HepG2 (cell line): ENCODE measurements at regions not wholly inside any gene's neighbourhood (a gene's known extent, or its start where the extent isn't known, plus 50 kb on each side); places are given as distances from the start of the nearest gene placed in this dataset.

ENCODE experiments used
- BCL6 ChIP-seq: IDR thresholded peaks from 2 replicates; pipeline ENCODE4 v1.6.1; 2016; ENCODE audit warnings: missing genetic modification reagents, missing compliant biosample characterization
- EZH2 ChIP-seq: conservative IDR thresholded peaks from 2 replicates; pipeline ENCODE4 v1.6.1; 2012; ENCODE audit warnings: mild to moderate bottlenecking, low read depth, low read length, moderate library complexity
- NFE2L1 ChIP-seq: sonication (generic); formaldehyde crosslinking; IDR thresholded peaks from 2 replicates; pipeline ENCODE4 v1.4.0; 2020; ENCODE audit warnings: missing genetic modification reagents, mild to moderate bottlenecking, borderline replicate concordance
- POLR2AphosphoS5 ChIP-seq: IDR thresholded peaks from 2 replicates; pipeline ENCODE4 v1.6.1; 2012; ENCODE audit warnings: low read depth, low read length
- SMAD9 ChIP-seq: sonication (generic); formaldehyde crosslinking; IDR thresholded peaks from 2 replicates; pipeline ENCODE4 v1.5.1; 2020; ENCODE audit warnings: mild to moderate bottlenecking, missing genetic modification reagents
- SMYD3 ChIP-seq: sonication (generic); formaldehyde crosslinking; IDR thresholded peaks from 2 replicates; pipeline ENCODE4 v1.8.1; 2023; ENCODE audit warnings: mild to moderate bottlenecking, missing genetic modification reagents
- ZBTB8A ChIP-seq: sonication (generic); formaldehyde crosslinking; IDR thresholded peaks from 2 replicates; pipeline ENCODE4 v1.4.0; 2020; ENCODE audit warnings: mild to moderate bottlenecking, low read depth, missing genetic modification reagents, borderline replicate concordance
- ZFP36L2 ChIP-seq: sonication (generic); formaldehyde crosslinking; IDR thresholded peaks from 2 replicates; pipeline ENCODE4 v1.4.0; 2020; ENCODE audit warnings: missing genetic modification reagents
- ZFP41 ChIP-seq: sonication (generic); formaldehyde crosslinking; IDR thresholded peaks from 2 replicates; pipeline ENCODE4 v1.4.0; 2020; ENCODE audit warnings: mild to moderate bottlenecking, missing genetic modification reagents, borderline replicate concordance
- ZNF17 ChIP-seq: sonication (generic); formaldehyde crosslinking; IDR thresholded peaks from 2 replicates; pipeline ENCODE4 v1.5.0; 2020; ENCODE audit warnings: mild to moderate bottlenecking, missing genetic modification reagents
- ZNF75D ChIP-seq: sonication (generic); formaldehyde crosslinking; IDR thresholded peaks from 2 replicates; pipeline ENCODE4 v1.8.1; 2023; ENCODE audit warnings: missing genetic modification reagents, mild to moderate bottlenecking, borderline replicate concordance
- ZNF879 ChIP-seq: sonication (generic); formaldehyde crosslinking; IDR thresholded peaks from 2 replicates; pipeline ENCODE4 v1.8.1; 2023; ENCODE audit warnings: missing genetic modification reagents
- TF ChIP-seq, protein P1 (sequence below): sonication (generic); formaldehyde crosslinking; IDR thresholded peaks from 2 replicates; pipeline ENCODE4 v1.5.0; 2020; ENCODE audit warnings: mild to moderate bottlenecking, missing genetic modification reagents, moderate library complexity

DNA sequence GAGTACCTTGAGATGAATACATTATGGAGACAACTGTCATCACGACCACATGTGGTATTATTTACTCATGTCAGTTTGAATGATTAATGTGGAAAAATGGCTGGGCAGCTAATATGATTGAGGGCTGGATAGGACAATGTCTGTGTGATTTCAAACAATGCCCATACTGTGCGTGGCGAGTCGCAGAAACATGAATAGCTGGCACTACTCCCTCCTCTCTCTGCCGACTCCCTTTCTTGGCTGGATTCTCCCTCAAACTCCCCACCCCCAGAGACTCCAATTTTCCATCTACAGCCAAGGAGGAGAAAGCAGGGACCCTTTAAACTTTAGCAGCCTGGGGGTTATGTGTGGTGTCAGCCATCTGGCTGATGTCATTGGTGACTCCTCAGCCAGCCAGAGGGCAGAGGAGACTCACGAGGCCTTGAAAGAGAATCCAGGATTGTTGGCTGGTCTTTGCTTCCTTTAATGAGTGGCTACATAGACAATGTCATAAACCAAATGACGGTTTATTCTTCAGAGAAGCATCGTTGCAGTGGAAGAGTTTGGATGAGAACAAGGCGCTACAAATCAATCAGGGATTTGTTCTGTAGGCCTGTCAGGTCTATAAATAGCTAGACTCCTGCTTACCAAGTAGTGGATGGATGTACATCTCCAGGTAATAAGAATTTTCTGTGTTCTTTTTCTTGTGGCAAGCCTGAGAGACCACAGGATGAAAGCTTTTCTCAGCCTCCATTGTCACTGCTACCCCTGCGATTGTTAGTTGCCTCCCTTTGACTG, 165.6 kb downstream of the DLEU7 start:
- TF ChIP-seq ZNF879 (CRISPR knock-in tag) (no peak), ZNF75D (CRISPR knock-in tag) (no peak), ZFP36L2 (no peak), POLR2AphosphoS5 (no peak), ZNF17 (CRISPR knock-in tag) (no peak), SMAD9 (CRISPR knock-in tag) (no peak), ZFP41 (CRISPR knock-in tag) (no peak), SMYD3 (CRISPR knock-in tag) (no peak), ZBTB8A (CRISPR knock-in tag) (no peak), NFE2L1 (CRISPR knock-in tag) (no peak), EZH2 (no peak), BCL6 (CRISPR knock-in tag) (no peak)
- TF ChIP-seq, protein P1, sequence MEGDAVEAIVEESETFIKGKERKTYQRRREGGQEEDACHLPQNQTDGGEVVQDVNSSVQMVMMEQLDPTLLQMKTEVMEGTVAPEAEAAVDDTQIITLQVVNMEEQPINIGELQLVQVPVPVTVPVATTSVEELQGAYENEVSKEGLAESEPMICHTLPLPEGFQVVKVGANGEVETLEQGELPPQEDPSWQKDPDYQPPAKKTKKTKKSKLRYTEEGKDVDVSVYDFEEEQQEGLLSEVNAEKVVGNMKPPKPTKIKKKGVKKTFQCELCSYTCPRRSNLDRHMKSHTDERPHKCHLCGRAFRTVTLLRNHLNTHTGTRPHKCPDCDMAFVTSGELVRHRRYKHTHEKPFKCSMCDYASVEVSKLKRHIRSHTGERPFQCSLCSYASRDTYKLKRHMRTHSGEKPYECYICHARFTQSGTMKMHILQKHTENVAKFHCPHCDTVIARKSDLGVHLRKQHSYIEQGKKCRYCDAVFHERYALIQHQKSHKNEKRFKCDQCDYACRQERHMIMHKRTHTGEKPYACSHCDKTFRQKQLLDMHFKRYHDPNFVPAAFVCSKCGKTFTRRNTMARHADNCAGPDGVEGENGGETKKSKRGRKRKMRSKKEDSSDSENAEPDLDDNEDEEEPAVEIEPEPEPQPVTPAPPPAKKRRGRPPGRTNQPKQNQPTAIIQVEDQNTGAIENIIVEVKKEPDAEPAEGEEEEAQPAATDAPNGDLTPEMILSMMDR (CRISPR knock-in tag) = no peak
